DND-41 (cell line): ENCODE measurements at regions not wholly inside any gene's neighbourhood (a gene's known extent, or its start where the extent isn't known, plus 50 kb on each side); places are given as distances from the start of the nearest gene placed in this dataset.

ENCODE experiments used
- ATAC-seq: fragments of 200-7000 bp; cut with Tn5 transposase; 3 replicates; pipeline ENCODE4 v1.9.1; 2021; ENCODE audit warnings: low read depth; ENCODE audit not compliant: insufficient read depth
- DNase-seq: peaks from one replicate; pipeline ENCODE4 v3.0.0-alpha.2; 2020
- H2AFZ ChIP-seq: 2 replicates; pipeline ENCODE4 v1.6.0; 2012; ENCODE audit warnings: low read depth, low read length
- H3K27ac ChIP-seq: 2 replicates; pipeline ENCODE4 v1.5.1; 2012; ENCODE audit warnings: low read length, inconsistent platforms
- H3K27me3 ChIP-seq: fragments of 200-600 bp; sonication (generic); 2 replicates; pipeline ENCODE4 v1.6.0; 2012; ENCODE audit warnings: low read length, mild to moderate bottlenecking, inconsistent platforms; ENCODE audit not compliant: insufficient read depth, poor library complexity
- H3K36me3 ChIP-seq: 2 replicates; pipeline ENCODE4 v1.5.1; 2012; ENCODE audit warnings: low read length, inconsistent platforms; ENCODE audit not compliant: insufficient read depth
- H3K4me1 ChIP-seq: 2 replicates; pipeline ENCODE4 v1.5.1; 2012; ENCODE audit warnings: mild to moderate bottlenecking, low read length; ENCODE audit not compliant: insufficient read depth
- H3K4me2 ChIP-seq: 2 replicates; pipeline ENCODE4 v1.6.0; 2012; ENCODE audit warnings: mild to moderate bottlenecking, moderate library complexity, low read length, inconsistent platforms; ENCODE audit not compliant: insufficient read depth
- H3K4me3 ChIP-seq, 2 experiments: fragments of 200-600 bp in 1 of 2; shearing (Covaris generic) in 1 of 2; 2 replicates each; pipeline ENCODE4 v1.5.1; 2012 to 2016; ENCODE audit warnings: inconsistent platforms in 2 of 2, low read length in 2 of 2, mild to moderate bottlenecking in 2 of 2, low read depth in 1 of 2, moderate library complexity in 1 of 2
- H3K79me2 ChIP-seq: 2 replicates; pipeline ENCODE4 v1.6.0; 2012; ENCODE audit warnings: low read length, inconsistent platforms; ENCODE audit not compliant: insufficient read depth
- H3K9ac ChIP-seq: 2 replicates; pipeline ENCODE4 v1.6.0; 2012; ENCODE audit warnings: low read depth, mild to moderate bottlenecking, inconsistent platforms, low read length, moderate library complexity
- H3K9me3 ChIP-seq: 2 replicates; pipeline ENCODE4 v1.5.1; 2012; ENCODE audit warnings: low read length, moderate library complexity, mild to moderate bottlenecking, inconsistent platforms; ENCODE audit not compliant: insufficient read depth, severe bottlenecking
- H4K20me1 ChIP-seq: 2 replicates; pipeline ENCODE4 v1.6.0; 2012; ENCODE audit warnings: low read length; ENCODE audit not compliant: insufficient read depth
- EZH2 ChIP-seq: IDR thresholded peaks from 3 replicates; pipeline ENCODE4 v1.6.1; 2012; ENCODE audit warnings: borderline replicate concordance, low read depth, mild to moderate bottlenecking, moderate library complexity, low read length, inconsistent platforms; ENCODE audit not compliant: severe bottlenecking
- TF ChIP-seq, protein P1 (sequence below): IDR thresholded peaks from 2 replicates; pipeline ENCODE4 v1.5.1; 2012; ENCODE audit warnings: borderline replicate concordance, low read length, moderate library complexity, mild to moderate bottlenecking; ENCODE audit not compliant: poor library complexity, severe bottlenecking; ENCODE audit errors: extremely low read depth

- peaks cover 60% of the 10 kb centered on the region for H3K79me2 ChIP-seq
- peaks cover 10% of the 10 kb centered on the region; the same call in 1 of the 2 replicates for H4K20me1 ChIP-seq
- H3K4me2 ChIP-seq: no peak overlapping the region
- DNase-seq (no peak), ATAC-seq (no peak)
- H3K9me3 ChIP-seq: no peaks in the 10 kb centered on the region
- no peak overlapping the region for H2AFZ ChIP-seq
- TF ChIP-seq, protein P1, sequence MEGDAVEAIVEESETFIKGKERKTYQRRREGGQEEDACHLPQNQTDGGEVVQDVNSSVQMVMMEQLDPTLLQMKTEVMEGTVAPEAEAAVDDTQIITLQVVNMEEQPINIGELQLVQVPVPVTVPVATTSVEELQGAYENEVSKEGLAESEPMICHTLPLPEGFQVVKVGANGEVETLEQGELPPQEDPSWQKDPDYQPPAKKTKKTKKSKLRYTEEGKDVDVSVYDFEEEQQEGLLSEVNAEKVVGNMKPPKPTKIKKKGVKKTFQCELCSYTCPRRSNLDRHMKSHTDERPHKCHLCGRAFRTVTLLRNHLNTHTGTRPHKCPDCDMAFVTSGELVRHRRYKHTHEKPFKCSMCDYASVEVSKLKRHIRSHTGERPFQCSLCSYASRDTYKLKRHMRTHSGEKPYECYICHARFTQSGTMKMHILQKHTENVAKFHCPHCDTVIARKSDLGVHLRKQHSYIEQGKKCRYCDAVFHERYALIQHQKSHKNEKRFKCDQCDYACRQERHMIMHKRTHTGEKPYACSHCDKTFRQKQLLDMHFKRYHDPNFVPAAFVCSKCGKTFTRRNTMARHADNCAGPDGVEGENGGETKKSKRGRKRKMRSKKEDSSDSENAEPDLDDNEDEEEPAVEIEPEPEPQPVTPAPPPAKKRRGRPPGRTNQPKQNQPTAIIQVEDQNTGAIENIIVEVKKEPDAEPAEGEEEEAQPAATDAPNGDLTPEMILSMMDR: no peak
- TF ChIP-seq EZH2: no peak
- peaks cover 4% of the 10 kb centered on the region; the same call in 1 of the 2 replicates for H3K4me1 ChIP-seq
- H3K27ac ChIP-seq: no peak overlapping the region
- H3K27me3 ChIP-seq: no peaks in the 10 kb centered on the region
- peaks cover 5% of the 10 kb centered on the region; the same call in 1 of the 2 replicates for H3K36me3 ChIP-seq
- H3K9ac ChIP-seq: no peak overlapping the region
- H3K4me3 ChIP-seq: no peak overlapping the region
Measured at GRCh38 chr13:73910733-73911132, 223.5 kb downstream of the KLF12 start.

GRCh38 chr13:73908809-73909208 is 225.4 kb downstream of the KLF12 start:
- H4K20me1 ChIP-seq: peaks cover 7% of the 10 kb centered on the region; the same call in 1 of the 2 replicates
- DNase-seq (no peak), ATAC-seq (no peak)
- no peak overlapping the region for H3K4me2 ChIP-seq
- no peak overlapping the region for H3K9ac ChIP-seq
- no peaks in the 10 kb centered on the region for H3K27me3 ChIP-seq
- peaks cover 5% of the 10 kb centered on the region; the same call in 1 of the 2 replicates for H3K36me3 ChIP-seq
- no peak overlapping the region for H3K27ac ChIP-seq
- H3K9me3 ChIP-seq: no peaks in the 10 kb centered on the region
- H3K4me3 ChIP-seq: no peak overlapping the region
- peaks cover 54% of the 10 kb centered on the region for H3K79me2 ChIP-seq
- H2AFZ ChIP-seq: no peak overlapping the region
- H3K4me1 ChIP-seq: no peaks in the 10 kb centered on the region; the same call in 1 of the 2 replicates
- TF ChIP-seq, protein P1: no peak
- no peak for TF ChIP-seq EZH2

DNA sequence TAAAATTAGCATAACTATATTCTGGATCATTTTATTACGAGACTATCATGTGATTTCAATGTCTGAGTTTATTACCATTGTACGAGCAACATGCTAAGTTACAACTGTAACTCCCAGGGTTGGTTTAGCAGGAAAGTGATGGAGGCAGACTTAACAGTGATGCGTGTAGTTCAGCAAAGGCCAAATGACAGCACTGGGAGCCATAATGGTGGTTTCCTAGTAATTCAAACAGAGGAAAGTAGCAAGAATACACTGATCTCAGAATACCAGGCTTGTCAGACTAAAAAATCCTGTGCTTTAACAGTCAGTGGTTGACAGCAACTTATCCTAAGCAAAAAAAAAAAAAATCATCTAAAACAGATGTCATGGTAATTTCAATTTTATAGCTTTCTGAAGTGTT is 229.6 kb downstream of the KLF12 start:
- Histone ChIP-seq H3K4me2 (no peak overlapping the region), H3K9ac (no peak overlapping the region), H3K27ac (no peak overlapping the region), H4K20me1 (peaks cover 4% of the 10 kb centered on the region; the same call in 1 of the 2 replicates), H3K27me3 (no peaks in the 10 kb centered on the region), H3K4me3 (no peak overlapping the region), H3K36me3 (peaks cover 5% of the 10 kb centered on the region; the same call in 1 of the 2 replicates), H3K9me3 (no peaks in the 10 kb centered on the region), H2AFZ (no peak overlapping the region), H3K79me2 (peaks cover 44% of the 10 kb centered on the region), H3K4me1 (no peaks in the 10 kb centered on the region)
- TF ChIP-seq EZH2: no peak
- TF ChIP-seq, protein P1: no peak
- ATAC-seq (no peak), DNase-seq (no peak)

DNA sequence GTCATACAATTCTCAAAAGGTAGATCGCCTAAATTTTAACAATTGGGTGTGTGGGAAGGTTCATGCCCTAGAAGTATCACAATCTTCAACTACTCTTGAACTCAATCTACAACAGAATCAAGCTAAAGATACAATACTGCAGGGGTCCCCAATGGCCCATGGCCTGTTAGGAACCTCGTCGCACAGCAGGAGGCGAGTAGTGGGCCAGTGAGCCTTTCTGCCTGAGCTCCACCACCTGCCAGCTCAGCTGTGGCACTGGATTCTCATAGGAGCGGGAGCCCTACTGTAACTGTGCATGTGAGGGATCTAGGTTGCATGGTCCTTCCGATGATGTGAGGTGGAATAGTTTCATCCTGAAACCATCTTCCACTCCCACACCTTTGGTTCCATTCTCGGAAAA is 230.6 kb downstream of the KLF12 start:
- Histone ChIP-seq H3K9ac (no peak overlapping the region), H3K27me3 (no peaks in the 10 kb centered on the region), H3K27ac (no peak overlapping the region), H3K4me3 (no peak overlapping the region), H2AFZ (no peak overlapping the region), H3K4me2 (no peak overlapping the region), H3K79me2 (peaks cover 34% of the 10 kb centered on the region), H3K36me3 (peaks cover 5% of the 10 kb centered on the region; the same call in 1 of the 2 replicates), H4K20me1 (peaks cover 10% of the 10 kb centered on the region; the same call in 1 of the 2 replicates), H3K4me1 (no peaks in the 10 kb centered on the region), H3K9me3 (no peaks in the 10 kb centered on the region)
- DNase-seq: no peak
- no peak for ATAC-seq
- TF ChIP-seq, protein P1: no peak
- no peak for TF ChIP-seq EZH2
